IMR-90 (cell line): ENCODE measurements at regions not wholly inside any gene's neighbourhood (a gene's known extent, or its start where the extent isn't known, plus 50 kb on each side); places are given as distances from the start of the nearest gene placed in this dataset.

Source experiments
- ATAC-seq: fragments of 200-7000 bp; cut with Tn5 transposase; 2 replicates; pipeline ENCODE4 v1.9.1; 2020; ENCODE audit warnings: low read depth, mild to moderate bottlenecking, moderate library complexity
- BruUV-seq: library from RNA; stranded (reverse); fragments of 400-500 nt; replicated peaks from 2 replicates; lab custom pipeline; 2021; lab: Mats Ljungman, UMichigan
- CTCF ChIA-PET: fragments of 300-600 bp; formaldehyde crosslinking; extraction: SDS; loops from one replicate; lab custom pipeline; 2021; ENCODE audit warnings: antibody characterized with exemption; lab: Yijun Ruan, JAX
- POLR2A ChIA-PET: fragments of 300-600 bp; sonication (Branson Sonifier 250); formaldehyde crosslinking; loops from one replicate; lab custom pipeline; 2022; ENCODE audit warnings: antibody characterized with exemption; ENCODE audit not compliant: unreplicated experiment; lab: Charles Lee
- DNase-seq: peaks from one replicate; pipeline ENCODE4 v3.0.0; 2013
- H2AFZ ChIP-seq: replicated peaks from 2 replicates; pipeline ENCODE3; 2013; ENCODE audit warnings: low read length, mild to moderate bottlenecking; ENCODE audit not compliant: poor library complexity
- H2AK5ac ChIP-seq: 2 replicates; pipeline ENCODE4 v1.6.1; 2013; ENCODE audit warnings: low read depth, low read length, inconsistent platforms
- H2AK9ac ChIP-seq: replicated peaks from 2 replicates; pipeline ENCODE3; 2013; ENCODE audit warnings: mild to moderate bottlenecking, low read depth, low read length, moderate library complexity; ENCODE audit not compliant: poor library complexity
- H2BK120ac ChIP-seq: 2 replicates; pipeline ENCODE4 v1.6.1; 2013; ENCODE audit warnings: low read depth, low read length, inconsistent platforms
- H2BK15ac ChIP-seq: 3 replicates; pipeline ENCODE4 v1.6.1; 2013; ENCODE audit warnings: low read depth, low read length, inconsistent platforms
- H2BK20ac ChIP-seq: 2 replicates; pipeline ENCODE4 v1.6.1; 2013; ENCODE audit warnings: low read depth, mild to moderate bottlenecking, inconsistent platforms, low read length, moderate library complexity
- H2BK5ac ChIP-seq: 2 replicates; pipeline ENCODE4 v1.6.1; 2013; ENCODE audit warnings: mild to moderate bottlenecking, low read depth, low read length, inconsistent platforms; ENCODE audit not compliant: poor library complexity, severe bottlenecking
- H3K14ac ChIP-seq: replicated peaks from 2 replicates; pipeline ENCODE4 v1.6.1; 2013; ENCODE audit warnings: low read depth, low read length, inconsistent platforms
- H3K18ac ChIP-seq: 2 replicates; pipeline ENCODE4 v1.6.1; 2013; ENCODE audit warnings: low read depth, low read length, control low read depth
- H3K23ac ChIP-seq: 2 replicates; pipeline ENCODE4 v1.6.1; 2013; ENCODE audit warnings: low read depth, low read length, inconsistent platforms
- H3K27ac ChIP-seq: 2 replicates; pipeline ENCODE4 v1.5.1; 2013; ENCODE audit warnings: mild to moderate bottlenecking, control low read depth, low read length; ENCODE audit not compliant: insufficient read depth
- H3K27me3 ChIP-seq: 2 replicates; pipeline ENCODE4 v1.6.1; 2013; ENCODE audit warnings: low read length; ENCODE audit not compliant: control insufficient read depth, insufficient read depth
- H3K36me3 ChIP-seq: 2 replicates; pipeline ENCODE4 v1.6.1; 2013; ENCODE audit warnings: low read length, mixed read lengths; ENCODE audit not compliant: control insufficient read depth, insufficient read depth
- H3K4ac ChIP-seq: 2 replicates; pipeline ENCODE4 v1.6.1; 2013; ENCODE audit warnings: low read depth, low read length, inconsistent platforms
- H3K4me1 ChIP-seq: 2 replicates; pipeline ENCODE4 v1.6.1; 2013; ENCODE audit warnings: low read length, mixed read lengths; ENCODE audit not compliant: control insufficient read depth, insufficient read depth
- H3K4me2 ChIP-seq: 2 replicates; pipeline ENCODE4 v1.6.1; 2013; ENCODE audit warnings: low read depth, mild to moderate bottlenecking, control low read depth, low read length, moderate library complexity
- H3K4me3 ChIP-seq: 2 replicates; pipeline ENCODE4 v1.5.1; 2013; ENCODE audit warnings: low read depth, mild to moderate bottlenecking, control low read depth, low read length, moderate library complexity; ENCODE audit not compliant: insufficient read depth
- H3K56ac ChIP-seq: 2 replicates; pipeline ENCODE4 v1.6.1; 2013; ENCODE audit warnings: low read length, inconsistent platforms; ENCODE audit not compliant: insufficient read depth; ENCODE audit errors: extremely low read depth
- H3K79me1 ChIP-seq, 2 experiments: 2 replicates each; pipeline ENCODE4 v1.6.1; 2013; ENCODE audit warnings: low read length in 2 of 2, inconsistent platforms in 1 of 2, low read depth in 1 of 2
- H3K9ac ChIP-seq: 2 replicates; pipeline ENCODE4 v1.6.1; 2013; ENCODE audit warnings: low read depth, low read length, control low read depth
- H3K9me1 ChIP-seq: 2 replicates; pipeline ENCODE4 v1.6.1; 2013; ENCODE audit warnings: low read length, inconsistent platforms; ENCODE audit not compliant: insufficient read depth
- H3K9me3 ChIP-seq: 2 replicates; pipeline ENCODE4 v1.6.1; 2013; ENCODE audit warnings: low read length; ENCODE audit not compliant: control insufficient read depth, insufficient read depth
- H4K20me1 ChIP-seq: 2 replicates; pipeline ENCODE4 v1.6.1; 2013; ENCODE audit warnings: low read length, inconsistent platforms; ENCODE audit not compliant: insufficient read depth
- H4K5ac ChIP-seq: 2 replicates; pipeline ENCODE4 v1.6.1; 2013; ENCODE audit warnings: mild to moderate bottlenecking, low read depth, low read length, control low read depth
- H4K8ac ChIP-seq, 2 experiments: 2 replicates each; pipeline ENCODE4 v1.6.1; 2013; ENCODE audit warnings: low read depth in 2 of 2, low read length in 2 of 2, control low read depth in 1 of 2, inconsistent platforms in 1 of 2
- H4K91ac ChIP-seq: 2 replicates; pipeline ENCODE4 v1.6.1; 2013; ENCODE audit warnings: low read depth, low read length, inconsistent platforms; ENCODE audit not compliant: insufficient read depth
- CEBPB ChIP-seq: IDR thresholded peaks from 2 replicates; pipeline ENCODE4 v1.6.1; 2012; ENCODE audit warnings: low read depth, low read length, improper control_type of control experiment
- RFX5 ChIP-seq: IDR thresholded peaks from 2 replicates; pipeline ENCODE4 v1.8.0; 2012; ENCODE audit warnings: low read depth, mild to moderate bottlenecking, low read length, moderate library complexity
- WGBS, 2 experiments: methylation state at CpG; one replicate each; pipeline versions ENCODE4 v1.1.5 to v1.1.7; 2013; ENCODE audit warnings: missing lambda C conversion rate in 2 of 2; ENCODE audit not compliant: insufficient read length in 1 of 2; ENCODE audit errors: extremely low coverage in 2 of 2; 5-methylcytosine and 5-hydroxymethylcytosine counted together
- dilution Hi-C: fragments of 300-500 bp; cut with HindIII; formaldehyde crosslinking; loops from one replicate; pipeline ENCODE4 v1.14.3; 2018; ENCODE audit warnings: low sequenced_read_pairs; ENCODE audit not compliant: unreplicated experiment
- in situ Hi-C: fragments of 300-500 bp; cut with MboI; formaldehyde crosslinking; loops from 3 replicates; pipeline ENCODE4 v1.14.3; 2019; ENCODE audit warnings: low sequenced_read_pairs, inconsistent platforms, mixed read lengths
- intact Hi-C: fragments of 100-400 bp; cut with micrococcal nuclease; formaldehyde crosslinking; loops from 2 replicates; pipeline ENCODE4 v1.10.0; 2022

DNA sequence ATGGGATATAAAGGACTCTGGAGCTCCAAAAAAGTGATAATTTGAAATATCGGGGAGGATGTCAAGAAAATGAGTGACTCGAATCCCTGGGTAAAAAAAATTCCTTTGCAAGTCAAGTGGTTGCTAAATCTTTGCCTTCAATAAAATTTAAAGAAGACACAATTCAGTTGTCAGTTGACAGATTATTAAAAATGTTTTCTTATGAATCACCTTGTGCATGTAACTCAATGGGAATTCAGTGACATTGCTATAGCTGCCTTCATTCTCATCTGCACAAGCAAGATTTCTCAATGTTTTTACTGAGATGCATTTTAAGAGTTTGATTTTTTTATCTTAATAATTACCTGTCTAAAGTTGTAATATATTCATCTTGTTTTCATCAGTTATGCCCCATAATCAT lies 264.0 kb upstream of the IL12A start:
- intact Hi-C loops (no loop called here), in situ Hi-C loops (no loop called here), dilution Hi-C loops (no loop called here)
- DNase-seq (peak; percentile 48), ATAC-seq (no peak)
- H3K56ac ChIP-seq = no peak overlapping the region
- no peak overlapping the region for H3K4me3 ChIP-seq
- peaks cover 4% of the 10 kb centered on the region for H3K4me1 ChIP-seq
- no peak overlapping the region for H3K27ac ChIP-seq
- WGBS, 2 experiments = no CpG with 5 or more reads among the region's 2 CpGs
- no peak overlapping the region; the same call in 1 of the 2 replicates for H3K18ac ChIP-seq
- H4K5ac ChIP-seq = no peak overlapping the region
- H2AK9ac ChIP-seq = no peak overlapping the region
- no peak overlapping the region for H3K14ac ChIP-seq
- no peaks in the 10 kb centered on the region for H3K36me3 ChIP-seq
- 0 out of 3 replicates have a peak overlapping the region, but pooled peaks have one; percentile 64 for H2BK15ac ChIP-seq
- no peak overlapping the region for H3K9ac ChIP-seq
- H4K20me1 ChIP-seq = no peaks in the 10 kb centered on the region
- H3K23ac ChIP-seq = no peak overlapping the region
- no peak overlapping the region for H3K4ac ChIP-seq
- POLR2A ChIA-PET = no interaction called here
- H3K27me3 ChIP-seq = no peaks in the 10 kb centered on the region
- H2BK5ac ChIP-seq = peak overlapping the region; percentile 17
- no peak overlapping the region for H3K4me2 ChIP-seq
- 0 out of 2 replicates have a peak, but pooled peaks have one; percentile 45 for TF ChIP-seq CEBPB
- TF ChIP-seq RFX5 = no peak
- no peak overlapping the region for H4K91ac ChIP-seq
- no peak overlapping the region for H2AFZ ChIP-seq
- BruUV-seq = no TSS peak
- peaks cover 3% of the 10 kb centered on the region; the same call in 1 of the 2 replicates for H3K9me1 ChIP-seq
- no peak overlapping the region for H4K8ac ChIP-seq
- no peaks in the 10 kb centered on the region for H3K9me3 ChIP-seq
- no peak overlapping the region for H2BK120ac ChIP-seq
- no peaks in the 10 kb centered on the region for H3K79me1 ChIP-seq
- CTCF ChIA-PET = interaction anchor here (0.6 kb wide), 1 partner anchor 37 kb away, joined by 3 read pairs; no protein-coding TSS in a partner anchor
- H2AK5ac ChIP-seq = no peak overlapping the region
- no peak overlapping the region for H2BK20ac ChIP-seq
